WTC11 (cell line): ENCODE measurements at regions not wholly inside any gene's neighbourhood (a gene's known extent, or its start where the extent isn't known, plus 50 kb on each side); places are given as distances from the start of the nearest gene placed in this dataset.

ENCODE experiments used
- ATAC-seq: fragments of 200-7000 bp; cut with Tn5 transposase; 2 replicates; pipeline ENCODE4 v1.10.0; 2021; ENCODE audit warnings: mild to moderate bottlenecking, moderate library complexity
- CTCF ChIA-PET: fragments of 300-600 bp; sonication (Branson Sonifier 250); formaldehyde crosslinking; loops from one replicate; lab custom pipeline; 2021; ENCODE audit warnings: antibody characterized with exemption; lab: Charles Lee
- POLR2A ChIA-PET: fragments of 350-600 bp; sonication (Branson Sonifier 250); formaldehyde crosslinking; loops from one replicate; lab custom pipeline; 2021; ENCODE audit warnings: antibody characterized with exemption; lab: Charles Lee
- DNase-seq: peaks from one replicate; pipeline ENCODE4 v3.0.0; 2021; ENCODE audit warnings: low spot score
- H3K27ac Mint-ChIP-seq: 2 replicates; pipeline ENCODE4 v1.8.0; 2021; ENCODE audit warnings: mixed read lengths
- H3K27me3 Mint-ChIP-seq: 2 replicates; pipeline ENCODE4 v1.8.0; 2021; ENCODE audit warnings: low read depth, mild to moderate bottlenecking, moderate library complexity, mixed read lengths
- H3K36me3 Mint-ChIP-seq: 2 replicates; pipeline ENCODE4 v1.8.0; 2021; ENCODE audit warnings: mixed read lengths
- H3K4me1 Mint-ChIP-seq: 2 replicates; pipeline ENCODE4 v1.8.0; 2022; ENCODE audit warnings: mixed read lengths
- H3K4me3 Mint-ChIP-seq: 2 replicates; pipeline ENCODE4 v1.8.0; 2021; ENCODE audit warnings: mild to moderate bottlenecking, moderate library complexity, mixed read lengths
- H3K9me3 Mint-ChIP-seq: 2 replicates; pipeline ENCODE4 v1.8.0; 2021; ENCODE audit warnings: mixed read lengths
- CREB1 ChIP-seq: sonication (generic); formaldehyde crosslinking; IDR thresholded peaks from 2 replicates; pipeline ENCODE4 v1.8.0; 2023; ENCODE audit warnings: mild to moderate bottlenecking, missing genetic modification reagents
- E2F5 ChIP-seq: sonication (generic); formaldehyde crosslinking; IDR thresholded peaks from 2 replicates; pipeline ENCODE4 v1.8.1; 2022; ENCODE audit warnings: mild to moderate bottlenecking, moderate library complexity, missing genetic modification reagents
- EMX1 ChIP-seq: fragments of 250-450 bp; sonication (Bioruptor Pico); IDR thresholded peaks from 2 replicates; pipeline ENCODE4 v1.8.0; 2021; ENCODE audit warnings: mild to moderate bottlenecking
- ESRRA ChIP-seq: sonication (generic); formaldehyde crosslinking; IDR thresholded peaks from 2 replicates; pipeline ENCODE4 v1.8.1; 2022; ENCODE audit warnings: mild to moderate bottlenecking, missing genetic modification reagents, borderline replicate concordance
- ETV6 ChIP-seq: sonication (generic); formaldehyde crosslinking; IDR thresholded peaks from 2 replicates; pipeline ENCODE4 v1.8.1; 2022; ENCODE audit warnings: mild to moderate bottlenecking, missing genetic modification reagents
- FOXJ3 ChIP-seq: sonication (generic); formaldehyde crosslinking; IDR thresholded peaks from 2 replicates; pipeline ENCODE4 v1.9.0; 2021; ENCODE audit warnings: missing genetic modification reagents, mild to moderate bottlenecking, borderline replicate concordance
- FOXP4 ChIP-seq: sonication (generic); formaldehyde crosslinking; IDR thresholded peaks from 2 replicates; pipeline ENCODE4 v1.8.0; 2022; ENCODE audit warnings: mild to moderate bottlenecking, missing genetic modification reagents
- IRF1 ChIP-seq: sonication (generic); formaldehyde crosslinking; IDR thresholded peaks from 2 replicates; pipeline ENCODE4 v1.8.0; 2023; ENCODE audit warnings: missing genetic modification reagents
- KAT7 ChIP-seq: sonication (generic); formaldehyde crosslinking; IDR thresholded peaks from 2 replicates; pipeline ENCODE4 v1.8.1; 2023; ENCODE audit warnings: missing genetic modification reagents, mild to moderate bottlenecking, borderline replicate concordance
- MAX ChIP-seq: sonication (generic); formaldehyde crosslinking; IDR thresholded peaks from 2 replicates; pipeline ENCODE4 v1.8.0; 2022; ENCODE audit warnings: mild to moderate bottlenecking, missing genetic modification reagents
- NFATC4 ChIP-seq: fragments of 250-450 bp; sonication (Bioruptor Pico); IDR thresholded peaks from 2 replicates; pipeline ENCODE4 v1.9.0; 2021; ENCODE audit warnings: mild to moderate bottlenecking
- NFE2L1 ChIP-seq: sonication (generic); formaldehyde crosslinking; IDR thresholded peaks from 2 replicates; pipeline ENCODE4 v1.8.1; 2023; ENCODE audit warnings: missing genetic modification reagents
- PRRX2 ChIP-seq: fragments of 250-450 bp; sonication (Bioruptor Pico); IDR thresholded peaks from 2 replicates; pipeline ENCODE4 v1.8.0; 2021; ENCODE audit warnings: mild to moderate bottlenecking
- TP53 ChIP-seq: sonication (generic); formaldehyde crosslinking; IDR thresholded peaks from 2 replicates; pipeline ENCODE4 v1.8.1; 2023; ENCODE audit warnings: mild to moderate bottlenecking, missing genetic modification reagents
- USF2 ChIP-seq: sonication (generic); formaldehyde crosslinking; IDR thresholded peaks from 2 replicates; pipeline ENCODE4 v1.8.1; 2023; ENCODE audit warnings: mild to moderate bottlenecking, missing genetic modification reagents, moderate library complexity
- ZNF219 ChIP-seq: sonication (generic); formaldehyde crosslinking; IDR thresholded peaks from 2 replicates; pipeline ENCODE4 v1.8.0; 2023; ENCODE audit warnings: missing genetic modification reagents, mild to moderate bottlenecking, borderline replicate concordance
- ZNF396 ChIP-seq: fragments of 250-450 bp; sonication (Bioruptor Pico); IDR thresholded peaks from 2 replicates; pipeline ENCODE4 v1.8.0; 2021; ENCODE audit warnings: mild to moderate bottlenecking, moderate library complexity, borderline replicate concordance
- ZNF425 ChIP-seq: fragments of 250-450 bp; sonication (Bioruptor Pico); conservative IDR thresholded peaks from 2 replicates; pipeline ENCODE4 v1.9.0; 2021; ENCODE audit warnings: mild to moderate bottlenecking

GRCh38 chr15:34652726-34653033, 69.2 kb upstream of the GOLGA8B start:
- ATAC-seq: no peak
- ChIA-PET CTCF (no interaction called here), POLR2A (no interaction called here)
- Mint-ChIP-seq H3K27me3 (no peaks in the 10 kb centered on the region; the same call in 1 of the 2 replicates), H3K27ac (no peak overlapping the region), H3K4me1 (peaks cover 25% of the 10 kb centered on the region), H3K9me3 (no peaks in the 10 kb centered on the region), H3K36me3 (no peaks in the 10 kb centered on the region), H3K4me3 (no peak overlapping the region)
- TF ChIP-seq MAX (CRISPR knock-in tag) (no peak), EMX1 (CRISPR knock-in tag) (no peak), ZNF425 (no peak), NFE2L1 (CRISPR knock-in tag) (no peak), KAT7 (CRISPR knock-in tag) (no peak), IRF1 (CRISPR knock-in tag) (no peak), USF2 (CRISPR knock-in tag) (no peak), ETV6 (CRISPR knock-in tag) (no peak), E2F5 (CRISPR knock-in tag) (no peak), PRRX2 (CRISPR knock-in tag) (no peak), TP53 (CRISPR knock-in tag) (no peak), FOXP4 (no peak), CREB1 (no peak), NFATC4 (CRISPR knock-in tag) (no peak), ZNF219 (CRISPR knock-in tag) (no peak)
- no peak for DNase-seq

GRCh38 chr15:34651997-34652725, 68.7 kb upstream of the GOLGA8B start:
- POLR2A ChIA-PET: no interaction called here
- ATAC-seq: no peak
- TF ChIP-seq FOXJ3 (CRISPR knock-in tag) (no peak), ESRRA (no peak), ZNF396 (CRISPR knock-in tag) (no peak)
- no peaks in the 10 kb centered on the region; the same call in 1 of the 2 replicates for H3K27me3 Mint-ChIP-seq
- CTCF ChIA-PET: no interaction called here
- no peak overlapping the region for H3K4me3 Mint-ChIP-seq
- no peak for DNase-seq
- no peak overlapping the region for H3K27ac Mint-ChIP-seq
- H3K9me3 Mint-ChIP-seq: no peaks in the 10 kb centered on the region
- H3K36me3 Mint-ChIP-seq: no peaks in the 10 kb centered on the region
- peaks cover 19% of the 10 kb centered on the region for H3K4me1 Mint-ChIP-seq
